ENCODE measurements at regions not wholly inside any gene's neighbourhood (a gene's known extent, or its start where the extent isn't known, plus 50 kb on each side); places are given as distances from the start of the nearest gene placed in this dataset.

DNA sequence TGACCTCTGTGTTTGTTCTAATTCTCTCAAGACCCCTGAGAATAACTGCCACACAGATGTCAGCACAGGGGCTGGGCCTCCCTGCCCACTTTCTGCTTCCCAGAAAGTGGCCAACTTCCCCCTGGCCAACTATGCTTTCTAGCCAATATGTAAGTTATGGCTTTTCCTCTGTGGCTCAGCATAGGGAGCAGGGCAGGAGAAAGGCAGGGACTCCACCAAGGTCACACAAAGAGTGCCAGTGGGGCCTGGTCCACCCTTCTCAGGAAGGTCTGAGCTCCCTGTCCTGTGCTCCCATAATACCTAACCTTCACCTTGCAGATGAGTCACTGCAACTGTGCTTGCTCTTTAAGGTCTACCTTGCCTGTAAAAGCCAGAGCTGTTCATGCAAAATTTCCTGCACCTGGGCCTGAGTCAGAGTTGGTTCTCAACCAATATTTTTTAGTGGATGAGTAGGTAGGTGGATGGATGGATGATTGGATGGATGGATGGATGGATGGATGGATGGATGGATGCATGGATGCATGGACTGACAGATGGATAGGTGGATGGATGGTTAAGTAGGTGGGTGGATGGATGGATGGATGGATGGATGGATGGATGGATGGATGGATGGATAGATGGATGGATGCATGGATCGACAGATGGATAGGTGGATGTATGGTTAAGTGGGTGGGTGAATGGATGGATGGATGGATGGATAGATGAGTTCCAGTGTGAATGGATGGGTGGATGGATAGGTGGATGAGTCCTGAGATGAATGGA is 64.2 kb downstream of the DIO3 start:
- no peak for TF ChIP-seq SIN3A (IDR thresholded peaks at IDR 0.05; ENCODE audit: borderline replicate concordance, insufficient read depth, low read length)
- no peak for TF ChIP-seq FOXP2 (optimal IDR thresholded peaks at IDR 0.05; ENCODE audit: borderline replicate concordance, extremely low read depth, extremely low read length, insufficient read depth)
- no peak for TF ChIP-seq TAF1 (IDR thresholded peaks at IDR 0.05; ENCODE audit: borderline replicate concordance, insufficient read depth, low read length)
- TF ChIP-seq POLR2AphosphoS5 (IDR thresholded peaks at IDR 0.05; ENCODE audit: low read depth, low read length): no peak
- TF ChIP-seq, protein P1, sequence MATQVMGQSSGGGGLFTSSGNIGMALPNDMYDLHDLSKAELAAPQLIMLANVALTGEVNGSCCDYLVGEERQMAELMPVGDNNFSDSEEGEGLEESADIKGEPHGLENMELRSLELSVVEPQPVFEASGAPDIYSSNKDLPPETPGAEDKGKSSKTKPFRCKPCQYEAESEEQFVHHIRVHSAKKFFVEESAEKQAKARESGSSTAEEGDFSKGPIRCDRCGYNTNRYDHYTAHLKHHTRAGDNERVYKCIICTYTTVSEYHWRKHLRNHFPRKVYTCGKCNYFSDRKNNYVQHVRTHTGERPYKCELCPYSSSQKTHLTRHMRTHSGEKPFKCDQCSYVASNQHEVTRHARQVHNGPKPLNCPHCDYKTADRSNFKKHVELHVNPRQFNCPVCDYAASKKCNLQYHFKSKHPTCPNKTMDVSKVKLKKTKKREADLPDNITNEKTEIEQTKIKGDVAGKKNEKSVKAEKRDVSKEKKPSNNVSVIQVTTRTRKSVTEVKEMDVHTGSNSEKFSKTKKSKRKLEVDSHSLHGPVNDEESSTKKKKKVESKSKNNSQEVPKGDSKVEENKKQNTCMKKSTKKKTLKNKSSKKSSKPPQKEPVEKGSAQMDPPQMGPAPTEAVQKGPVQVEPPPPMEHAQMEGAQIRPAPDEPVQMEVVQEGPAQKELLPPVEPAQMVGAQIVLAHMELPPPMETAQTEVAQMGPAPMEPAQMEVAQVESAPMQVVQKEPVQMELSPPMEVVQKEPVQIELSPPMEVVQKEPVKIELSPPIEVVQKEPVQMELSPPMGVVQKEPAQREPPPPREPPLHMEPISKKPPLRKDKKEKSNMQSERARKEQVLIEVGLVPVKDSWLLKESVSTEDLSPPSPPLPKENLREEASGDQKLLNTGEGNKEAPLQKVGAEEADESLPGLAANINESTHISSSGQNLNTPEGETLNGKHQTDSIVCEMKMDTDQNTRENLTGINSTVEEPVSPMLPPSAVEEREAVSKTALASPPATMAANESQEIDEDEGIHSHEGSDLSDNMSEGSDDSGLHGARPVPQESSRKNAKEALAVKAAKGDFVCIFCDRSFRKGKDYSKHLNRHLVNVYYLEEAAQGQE (IDR thresholded peaks at IDR 0.05; ENCODE audit: insufficient read depth in 1 of 2, low read depth in 2 of 2, low read length in 2 of 2): no peak

GRCh38 chr14:101626331-101626730 is 65.0 kb downstream of the DIO3 start:
- TF ChIP-seq, protein P1 (IDR thresholded peaks at IDR 0.05; ENCODE audit: insufficient read depth in 1 of 2, low read depth in 2 of 2, low read length in 2 of 2): no peak
- TF ChIP-seq SIN3A (IDR thresholded peaks at IDR 0.05; ENCODE audit: borderline replicate concordance, insufficient read depth, low read length) (no peak), POLR2AphosphoS5 (IDR thresholded peaks at IDR 0.05; ENCODE audit: low read depth, low read length) (no peak), TAF1 (IDR thresholded peaks at IDR 0.05; ENCODE audit: borderline replicate concordance, insufficient read depth, low read length) (no peak), FOXP2 (optimal IDR thresholded peaks at IDR 0.05; ENCODE audit: borderline replicate concordance, extremely low read depth, extremely low read length, insufficient read depth) (no peak)

GRCh38 chr14:101627915-101628262 is 66.6 kb downstream of the DIO3 start:
- TF ChIP-seq, protein P1 (IDR thresholded peaks at IDR 0.05; ENCODE audit: insufficient read depth in 1 of 2, low read depth in 2 of 2, low read length in 2 of 2): no peak
- TF ChIP-seq FOXP2 (optimal IDR thresholded peaks at IDR 0.05; ENCODE audit: borderline replicate concordance, extremely low read depth, extremely low read length, insufficient read depth): no peak
- TF ChIP-seq SIN3A (IDR thresholded peaks at IDR 0.05; ENCODE audit: borderline replicate concordance, insufficient read depth, low read length): no peak
- TF ChIP-seq TAF1 (IDR thresholded peaks at IDR 0.05; ENCODE audit: borderline replicate concordance, insufficient read depth, low read length): no peak
- TF ChIP-seq POLR2AphosphoS5 (IDR thresholded peaks at IDR 0.05; ENCODE audit: low read depth, low read length): no peak

GRCh38 chr14:101628471-101628966 is 67.2 kb downstream of the DIO3 start:
- TF ChIP-seq, protein P1 (IDR thresholded peaks at IDR 0.05; ENCODE audit: insufficient read depth in 1 of 2, low read depth in 2 of 2, low read length in 2 of 2): no peak
- TF ChIP-seq POLR2AphosphoS5 (IDR thresholded peaks at IDR 0.05; ENCODE audit: low read depth, low read length) (no peak), TAF1 (IDR thresholded peaks at IDR 0.05; ENCODE audit: borderline replicate concordance, insufficient read depth, low read length) (no peak), FOXP2 (optimal IDR thresholded peaks at IDR 0.05; ENCODE audit: borderline replicate concordance, extremely low read depth, extremely low read length, insufficient read depth) (peak; percentile 63)
